ENCODE measurements at regions not wholly inside any gene's neighbourhood (a gene's known extent, or its start where the extent isn't known, plus 50 kb on each side); places are given as distances from the start of the nearest gene placed in this dataset.

DNA sequence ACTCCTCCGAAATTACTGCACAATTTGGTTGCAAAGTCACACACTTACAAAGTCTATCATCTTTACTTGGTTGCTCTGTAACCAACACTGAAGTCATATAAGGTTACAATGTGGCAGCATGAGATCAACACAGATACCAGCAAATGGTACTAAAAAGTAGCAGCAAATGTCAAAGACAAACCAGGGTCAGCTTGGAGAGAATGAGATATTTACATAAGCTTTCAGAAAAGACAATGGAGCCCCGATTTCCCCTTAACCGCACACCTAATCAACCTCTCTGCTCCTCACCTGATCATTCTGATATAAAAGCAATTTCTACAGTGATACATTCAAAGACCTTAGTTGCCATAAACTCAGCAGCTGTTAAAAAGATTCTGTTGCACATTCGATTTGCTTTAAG is 76.4 kb upstream of the FOXN3 start:
- Histone ChIP-seq H3K27ac (ENCODE audit: low read depth, low read length, poor library complexity, severe bottlenecking) (no peak overlapping the region), H3F3A (ENCODE audit: insufficient read depth, low read length) (no peaks in the 10 kb centered on the region), H3K4me1 (ENCODE audit: insufficient read depth, low read length, severe bottlenecking) (peaks cover 13% of the 10 kb centered on the region), H4K20me1 (ENCODE audit: insufficient read depth, low read length) (no peaks in the 10 kb centered on the region), H3K36me3 (ENCODE audit: insufficient read depth, low read length) (no peaks in the 10 kb centered on the region), H3K4me2 (ENCODE audit: low read length) (no peak overlapping the region; the same call in 1 of the 2 replicates), H3K79me2 (ENCODE audit: insufficient read depth, low read length) (no peaks in the 10 kb centered on the region), H2AFZ (ENCODE audit: low read length) (no peak overlapping the region), H3K9me3 (ENCODE audit: low read length) (no peaks in the 10 kb centered on the region), H3K27me3 (ENCODE audit: insufficient read depth, low read length) (peaks cover 4% of the 10 kb centered on the region; the same call in 1 of the 2 replicates), H3K4me3 (ENCODE audit: low read depth, low read length, poor library complexity, severe bottlenecking) (no peak overlapping the region), H3K9me2 (ENCODE audit: low read depth, low read length) (no peaks in the 10 kb centered on the region), H3K9ac (ENCODE audit: low read length) (no peak overlapping the region)
- TF ChIP-seq EZH2 (IDR thresholded peaks at IDR 0.05; ENCODE audit: borderline replicate concordance, low read length) = no peak
- TF ChIP-seq, protein P1, sequence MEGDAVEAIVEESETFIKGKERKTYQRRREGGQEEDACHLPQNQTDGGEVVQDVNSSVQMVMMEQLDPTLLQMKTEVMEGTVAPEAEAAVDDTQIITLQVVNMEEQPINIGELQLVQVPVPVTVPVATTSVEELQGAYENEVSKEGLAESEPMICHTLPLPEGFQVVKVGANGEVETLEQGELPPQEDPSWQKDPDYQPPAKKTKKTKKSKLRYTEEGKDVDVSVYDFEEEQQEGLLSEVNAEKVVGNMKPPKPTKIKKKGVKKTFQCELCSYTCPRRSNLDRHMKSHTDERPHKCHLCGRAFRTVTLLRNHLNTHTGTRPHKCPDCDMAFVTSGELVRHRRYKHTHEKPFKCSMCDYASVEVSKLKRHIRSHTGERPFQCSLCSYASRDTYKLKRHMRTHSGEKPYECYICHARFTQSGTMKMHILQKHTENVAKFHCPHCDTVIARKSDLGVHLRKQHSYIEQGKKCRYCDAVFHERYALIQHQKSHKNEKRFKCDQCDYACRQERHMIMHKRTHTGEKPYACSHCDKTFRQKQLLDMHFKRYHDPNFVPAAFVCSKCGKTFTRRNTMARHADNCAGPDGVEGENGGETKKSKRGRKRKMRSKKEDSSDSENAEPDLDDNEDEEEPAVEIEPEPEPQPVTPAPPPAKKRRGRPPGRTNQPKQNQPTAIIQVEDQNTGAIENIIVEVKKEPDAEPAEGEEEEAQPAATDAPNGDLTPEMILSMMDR (IDR thresholded peaks at IDR 0.05; ENCODE audit: low read length) = no peak

DNA sequence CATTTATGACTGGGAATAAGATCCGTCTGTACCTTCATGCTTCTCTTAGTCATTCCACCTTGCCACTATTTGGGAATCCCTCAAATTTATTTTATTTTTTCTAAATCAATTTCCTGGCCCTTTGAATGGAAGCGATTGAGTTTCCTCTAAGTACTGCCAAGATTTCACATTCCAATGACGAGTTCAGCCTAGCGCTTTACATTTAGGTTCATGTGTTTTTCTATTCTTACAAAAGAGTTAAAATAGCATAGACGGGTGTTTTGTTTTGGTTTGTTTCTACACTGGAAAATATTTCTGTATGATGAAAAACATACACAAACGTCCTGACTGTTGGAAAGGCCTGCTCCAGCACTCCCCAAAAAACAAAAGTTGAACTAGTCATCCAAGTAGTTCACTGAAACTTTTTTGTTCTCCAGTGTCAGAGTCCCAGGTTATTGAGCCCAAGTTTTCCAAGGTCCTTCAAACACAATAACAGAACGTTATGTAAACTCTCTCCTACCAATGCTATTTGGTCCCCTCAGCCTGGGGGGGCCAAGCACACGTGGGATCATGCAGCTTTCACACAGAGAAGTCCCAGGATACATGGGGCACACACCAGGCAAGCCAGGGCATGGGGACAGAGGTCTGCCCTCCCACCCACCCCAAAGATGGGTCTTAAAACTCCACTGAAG is 74.8 kb upstream of the FOXN3 start:
- no peak overlapping the region for H3K9ac ChIP-seq (ENCODE audit: low read length)
- H3K9me3 ChIP-seq (ENCODE audit: low read length) = no peaks in the 10 kb centered on the region
- H3K9me2 ChIP-seq (ENCODE audit: low read depth, low read length) = no peaks in the 10 kb centered on the region
- H4K20me1 ChIP-seq (ENCODE audit: insufficient read depth, low read length) = no peaks in the 10 kb centered on the region
- no peaks in the 10 kb centered on the region for H3K36me3 ChIP-seq (ENCODE audit: insufficient read depth, low read length)
- H3K4me1 ChIP-seq (ENCODE audit: insufficient read depth, low read length, severe bottlenecking) = peaks cover 13% of the 10 kb centered on the region
- H3K4me3 ChIP-seq (ENCODE audit: low read depth, low read length, poor library complexity, severe bottlenecking) = no peak overlapping the region
- H2AFZ ChIP-seq (ENCODE audit: low read length) = no peak overlapping the region
- peaks cover 4% of the 10 kb centered on the region; the same call in 1 of the 2 replicates for H3K27me3 ChIP-seq (ENCODE audit: insufficient read depth, low read length)
- H3K4me2 ChIP-seq (ENCODE audit: low read length) = no peak overlapping the region
- TF ChIP-seq EZH2 (IDR thresholded peaks at IDR 0.05; ENCODE audit: borderline replicate concordance, low read length) = no peak
- TF ChIP-seq, protein P1 (IDR thresholded peaks at IDR 0.05; ENCODE audit: low read length) = no peak
- no peak overlapping the region for H3K27ac ChIP-seq (ENCODE audit: low read depth, low read length, poor library complexity, severe bottlenecking)
- no peaks in the 10 kb centered on the region for H3K79me2 ChIP-seq (ENCODE audit: insufficient read depth, low read length)
- H3F3A ChIP-seq (ENCODE audit: insufficient read depth, low read length) = no peaks in the 10 kb centered on the region

DNA sequence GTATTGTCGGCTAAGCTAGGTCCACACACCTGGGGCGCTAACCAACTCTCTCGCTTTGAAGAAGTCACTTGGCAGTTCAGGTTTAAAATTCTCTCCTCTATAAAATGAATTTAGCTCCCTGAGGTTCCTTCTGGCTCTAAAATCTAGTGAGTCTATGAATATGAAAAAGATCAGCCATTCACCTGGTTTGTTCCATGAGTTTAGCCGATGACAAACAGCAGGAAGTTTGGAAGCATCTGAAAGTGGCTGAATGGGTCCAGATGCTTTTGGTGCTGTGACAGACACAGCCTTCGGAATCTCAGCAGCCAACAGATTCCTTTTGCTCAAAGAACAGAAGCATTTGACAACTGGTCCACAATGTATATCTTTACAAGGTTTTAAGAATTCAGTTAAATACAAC is 73.4 kb upstream of the FOXN3 start:
- Histone ChIP-seq H3K4me1 (ENCODE audit: insufficient read depth, low read length, severe bottlenecking) (peaks cover 13% of the 10 kb centered on the region), H3K36me3 (ENCODE audit: insufficient read depth, low read length) (no peaks in the 10 kb centered on the region), H3K9ac (ENCODE audit: low read length) (no peak overlapping the region), H2AFZ (ENCODE audit: low read length) (no peak overlapping the region), H3K4me3 (ENCODE audit: low read depth, low read length, poor library complexity, severe bottlenecking) (no peak overlapping the region), H3K9me3 (ENCODE audit: low read length) (no peaks in the 10 kb centered on the region), H3F3A (ENCODE audit: insufficient read depth, low read length) (no peaks in the 10 kb centered on the region), H3K9me2 (ENCODE audit: low read depth, low read length) (no peaks in the 10 kb centered on the region), H3K4me2 (ENCODE audit: low read length) (no peak overlapping the region), H4K20me1 (ENCODE audit: insufficient read depth, low read length) (no peaks in the 10 kb centered on the region), H3K27ac (ENCODE audit: low read depth, low read length, poor library complexity, severe bottlenecking) (no peak overlapping the region), H3K79me2 (ENCODE audit: insufficient read depth, low read length) (no peaks in the 10 kb centered on the region), H3K27me3 (ENCODE audit: insufficient read depth, low read length) (peaks cover 4% of the 10 kb centered on the region; the same call in 1 of the 2 replicates)
- TF ChIP-seq EZH2 (IDR thresholded peaks at IDR 0.05; ENCODE audit: borderline replicate concordance, low read length) = no peak
- TF ChIP-seq, protein P1 (IDR thresholded peaks at IDR 0.05; ENCODE audit: low read length) = no peak

Data from OCI-LY1 (cell line).